Smooth muscle cell (in vitro differentiated cells): ENCODE measurements at regions not wholly inside any gene's neighbourhood (a gene's known extent, or its start where the extent isn't known, plus 50 kb on each side); places are given as distances from the start of the nearest gene placed in this dataset.
"Not testable (repeated sequence)": the region's sequence is repeated elsewhere in the genome, so short reads cannot be mapped to it uniquely, and the experiment has no call there.

Source experiments
- DNase-seq: peaks from one replicate; lab custom pipeline; 2025; ENCODE audit not compliant: unreplicated experiment; lab: John Stamatoyannopoulos, UW
- H2AFZ ChIP-seq: fragments of 200-600 bp; sonication (generic); 2 replicates; pipeline ENCODE4 v1.6.0; 2016; ENCODE audit warnings: antibody characterized with exemption, low read depth, mild to moderate bottlenecking
- H3F3A ChIP-seq: fragments of 200-600 bp; sonication (generic); 2 replicates; pipeline ENCODE4 v1.6.0; 2017; ENCODE audit warnings: antibody characterized with exemption, low read depth
- H3K27ac ChIP-seq: fragments of 200-600 bp; sonication (generic); 2 replicates; pipeline ENCODE4 v1.5.1; 2016; ENCODE audit warnings: low read depth, mild to moderate bottlenecking
- H3K27me3 ChIP-seq: fragments of 200-600 bp; sonication (generic); 2 replicates; pipeline ENCODE4 v1.6.1; 2016; ENCODE audit warnings: low read depth, mild to moderate bottlenecking
- H3K36me3 ChIP-seq: fragments of 200-600 bp; sonication (generic); 2 replicates; pipeline ENCODE4 v1.5.1; 2016; ENCODE audit warnings: low read depth
- H3K4me1 ChIP-seq: fragments of 200-600 bp; sonication (generic); 2 replicates; pipeline ENCODE4 v1.5.1; 2016; ENCODE audit warnings: low read depth
- H3K4me2 ChIP-seq: fragments of 200-600 bp; sonication (generic); 2 replicates; pipeline ENCODE4 v1.6.0; 2016; ENCODE audit warnings: mild to moderate bottlenecking
- H3K4me3 ChIP-seq: fragments of 200-600 bp; sonication (generic); 2 replicates; pipeline ENCODE4 v1.5.1; 2016; ENCODE audit warnings: mild to moderate bottlenecking
- H3K79me2 ChIP-seq: fragments of 200-600 bp; sonication (generic); 2 replicates; pipeline ENCODE4 v1.6.0; 2016; ENCODE audit warnings: low read depth, mild to moderate bottlenecking
- H3K9ac ChIP-seq: fragments of 200-600 bp; sonication (generic); 2 replicates; pipeline ENCODE4 v1.6.0; 2016; ENCODE audit warnings: low read depth
- H3K9me3 ChIP-seq: fragments of 200-600 bp; sonication (generic); replicated peaks from 2 replicates; pipeline ENCODE4 v1.5.1; 2016; ENCODE audit warnings: low read depth
- H4K20me1 ChIP-seq: fragments of 200-600 bp; sonication (generic); 2 replicates; pipeline ENCODE4 v1.6.0; 2016; ENCODE audit warnings: low read depth
- CTCF ChIP-seq: fragments of 200-600 bp; sonication (generic); IDR thresholded peaks from 2 replicates; pipeline ENCODE4 v1.5.1; 2017; ENCODE audit warnings: borderline replicate concordance, mild to moderate bottlenecking, antibody characterized with exemption; ENCODE audit not compliant: insufficient read depth, poor library complexity, severe bottlenecking
- WGBS: methylation state at CpG from one replicate; pipeline ENCODE4 v1.1.7; 2016; ENCODE audit warnings: low lambda C conversion rate; 5-methylcytosine and 5-hydroxymethylcytosine counted together

GRCh38 chr20:30500447-30500820, 757.0 kb upstream of the DEFB115 start:
- H3K27me3 ChIP-seq, H3K79me2 ChIP-seq, H3K4me1 ChIP-seq, H3K9me3 ChIP-seq, H3K4me2 ChIP-seq, DNase-seq, H2AFZ ChIP-seq, H4K20me1 ChIP-seq, H3F3A ChIP-seq, H3K9ac ChIP-seq, H3K27ac ChIP-seq, H3K4me3 ChIP-seq, H3K36me3 ChIP-seq: not testable (repeated sequence)
- WGBS: 28% methylated on average over 11 of the region's 11 CpGs
- peak; percentile 12 for TF ChIP-seq CTCF

GRCh38 chr20:30500829-30501440, 756.5 kb upstream of the DEFB115 start:
- no peaks in the 10 kb centered on the region for H4K20me1 ChIP-seq
- H3K4me1 ChIP-seq: no peaks in the 10 kb centered on the region
- H3K4me3 ChIP-seq: no peak overlapping the region
- H2AFZ ChIP-seq: no peak overlapping the region
- H3K36me3 ChIP-seq: no peaks in the 10 kb centered on the region
- WGBS: 85% methylated on average over 23 of the region's 23 CpGs
- no peaks in the 10 kb centered on the region for H3K79me2 ChIP-seq
- TF ChIP-seq CTCF: no peak
- no peaks in the 10 kb centered on the region for H3K27me3 ChIP-seq
- H3K9me3 ChIP-seq: no peaks in the 10 kb centered on the region
- DNase-seq: no peak
- no peak overlapping the region for H3K9ac ChIP-seq
- H3K4me2 ChIP-seq: no peak overlapping the region
- no peaks in the 10 kb centered on the region for H3F3A ChIP-seq
- no peak overlapping the region for H3K27ac ChIP-seq

- H3F3A ChIP-seq: no peaks in the 10 kb centered on the region
- H3K9me3 ChIP-seq: no peaks in the 10 kb centered on the region
- no peak overlapping the region for H3K27ac ChIP-seq
- DNase-seq: no peak
- no peaks in the 10 kb centered on the region for H3K4me1 ChIP-seq
- H3K27me3 ChIP-seq: no peaks in the 10 kb centered on the region
- H4K20me1 ChIP-seq: no peaks in the 10 kb centered on the region
- no peaks in the 10 kb centered on the region for H3K36me3 ChIP-seq
- TF ChIP-seq CTCF: no peak
- H2AFZ ChIP-seq: no peak overlapping the region
- H3K4me2 ChIP-seq: no peak overlapping the region
- H3K79me2 ChIP-seq: no peaks in the 10 kb centered on the region
- H3K9ac ChIP-seq: no peak overlapping the region
- no peak overlapping the region for H3K4me3 ChIP-seq
Measured at GRCh38 chr20:30502670-30503069, 754.8 kb upstream of the DEFB115 start.

- H3K4me1 ChIP-seq, H3K9ac ChIP-seq, H2AFZ ChIP-seq, H3K36me3 ChIP-seq, H3K27me3 ChIP-seq, H4K20me1 ChIP-seq, H3K4me3 ChIP-seq, H3F3A ChIP-seq, H3K79me2 ChIP-seq, H3K4me2 ChIP-seq, DNase-seq, H3K9me3 ChIP-seq, H3K27ac ChIP-seq: not testable (repeated sequence)
- 42% methylated on average over 1 of the region's 1 CpG for WGBS
Measured at GRCh38 chr20:30503204-30503603, 754.3 kb upstream of the DEFB115 start.
